DMS79 (cell line): ENCODE measurements at regions not wholly inside any gene's neighbourhood (a gene's known extent, or its start where the extent isn't known, plus 50 kb on each side); places are given as distances from the start of the nearest gene placed in this dataset.
"Not testable (repeated sequence)": the region's sequence is repeated elsewhere in the genome, so short reads cannot be mapped to it uniquely, and the experiment has no call there.

Experiments
- DNase-seq: peaks from one replicate; lab custom pipeline; 2025; lab: John Stamatoyannopoulos, UW

DNA sequence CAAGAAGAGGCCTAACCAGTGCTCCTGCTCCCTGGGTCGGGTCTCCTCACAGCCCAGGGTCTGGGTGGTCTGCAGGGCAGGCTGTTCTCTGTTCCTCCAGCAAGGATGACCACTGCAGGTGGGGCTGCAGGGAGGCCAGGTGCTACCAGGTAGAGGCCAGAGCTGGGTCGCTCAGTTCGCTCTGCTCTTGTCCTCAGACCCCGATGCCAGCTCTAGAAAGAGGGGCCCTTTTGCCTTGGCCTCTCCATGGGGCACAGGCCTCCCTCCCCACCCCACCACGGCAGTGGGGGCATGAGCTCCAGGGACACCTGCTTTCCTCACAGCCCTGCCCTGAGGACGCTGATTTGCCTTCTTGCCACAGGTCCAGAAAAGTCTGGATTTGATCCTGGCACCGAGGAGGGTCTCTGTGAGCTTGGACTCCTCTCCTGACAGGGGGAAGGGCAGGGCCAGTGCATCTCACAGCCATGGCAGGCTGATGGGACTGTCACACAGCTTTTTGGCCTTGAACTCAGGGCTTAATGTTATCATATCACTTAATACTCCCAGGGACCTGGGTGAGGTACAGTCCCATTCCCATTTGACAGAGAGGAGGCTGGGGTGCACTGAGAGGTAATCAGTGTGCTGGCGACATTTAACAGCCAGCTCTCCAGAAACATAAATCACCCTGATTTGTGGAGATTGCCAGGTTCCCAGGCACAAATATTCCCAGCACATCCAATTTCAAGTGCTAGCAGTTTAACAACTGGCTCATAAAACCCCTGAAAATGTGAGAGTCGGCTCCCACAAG, 273.0 kb upstream of the SFSWAP start:
- DNase-seq: no peak

DNA sequence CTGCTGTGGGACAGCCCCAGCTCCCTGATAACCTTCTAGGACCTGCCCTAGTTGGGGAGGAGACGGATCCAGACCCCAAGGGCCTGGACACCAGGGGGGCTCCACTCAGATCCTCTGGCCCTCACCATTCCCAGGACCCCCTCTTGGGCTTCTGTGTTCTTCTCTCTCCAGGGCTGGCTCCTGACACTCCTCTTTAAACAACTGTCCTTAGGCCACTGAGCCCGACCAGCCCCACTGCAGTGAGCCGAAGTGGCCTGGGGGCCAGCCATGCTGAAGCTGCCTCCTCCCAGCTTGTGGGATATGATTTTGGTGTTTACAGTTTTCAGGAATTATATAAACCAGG, 272.4 kb upstream of the SFSWAP start:
- not testable (repeated sequence) for DNase-seq

DNA sequence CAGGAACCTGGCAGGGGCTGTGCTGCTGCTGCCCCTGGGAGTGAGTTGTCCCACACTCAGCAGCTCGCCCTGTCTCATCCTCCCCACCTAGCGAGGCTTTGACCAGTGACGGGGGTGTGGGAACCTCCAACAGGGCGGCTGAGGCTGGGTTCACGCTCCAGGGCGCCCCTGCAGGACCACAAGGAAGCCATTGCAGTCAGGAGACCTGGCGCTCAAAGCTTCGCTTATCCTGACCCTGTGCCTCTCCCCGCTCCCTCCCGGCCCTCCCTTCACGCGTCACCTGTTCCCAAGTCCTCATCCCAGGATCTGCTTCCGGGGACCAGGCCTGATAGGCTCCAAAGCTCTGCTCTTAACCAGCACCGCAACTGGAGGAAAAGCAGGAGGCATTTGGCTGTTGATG, 272.0 kb upstream of the SFSWAP start:
- DNase-seq: no peak

DNA sequence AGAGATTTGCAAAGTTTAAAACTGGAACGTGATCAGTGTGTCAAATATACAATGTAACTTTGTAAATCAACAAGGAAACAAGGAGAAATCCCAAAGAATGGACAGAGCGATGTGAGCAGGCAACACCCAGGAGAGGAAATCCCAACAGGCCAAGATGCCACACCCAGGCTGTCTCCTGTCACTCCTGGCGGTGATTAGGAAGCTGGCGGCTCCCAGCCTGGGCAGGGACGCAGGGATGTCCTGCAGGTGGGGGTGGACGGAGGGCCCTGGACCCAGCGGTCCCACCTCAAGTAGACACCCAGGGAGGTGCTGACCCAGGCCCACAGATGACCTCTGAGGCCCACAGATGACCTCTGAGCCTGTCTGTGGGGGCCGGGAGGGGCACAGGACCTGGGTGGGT, 271.1 kb upstream of the SFSWAP start:
- not testable (repeated sequence) for DNase-seq

DNA sequence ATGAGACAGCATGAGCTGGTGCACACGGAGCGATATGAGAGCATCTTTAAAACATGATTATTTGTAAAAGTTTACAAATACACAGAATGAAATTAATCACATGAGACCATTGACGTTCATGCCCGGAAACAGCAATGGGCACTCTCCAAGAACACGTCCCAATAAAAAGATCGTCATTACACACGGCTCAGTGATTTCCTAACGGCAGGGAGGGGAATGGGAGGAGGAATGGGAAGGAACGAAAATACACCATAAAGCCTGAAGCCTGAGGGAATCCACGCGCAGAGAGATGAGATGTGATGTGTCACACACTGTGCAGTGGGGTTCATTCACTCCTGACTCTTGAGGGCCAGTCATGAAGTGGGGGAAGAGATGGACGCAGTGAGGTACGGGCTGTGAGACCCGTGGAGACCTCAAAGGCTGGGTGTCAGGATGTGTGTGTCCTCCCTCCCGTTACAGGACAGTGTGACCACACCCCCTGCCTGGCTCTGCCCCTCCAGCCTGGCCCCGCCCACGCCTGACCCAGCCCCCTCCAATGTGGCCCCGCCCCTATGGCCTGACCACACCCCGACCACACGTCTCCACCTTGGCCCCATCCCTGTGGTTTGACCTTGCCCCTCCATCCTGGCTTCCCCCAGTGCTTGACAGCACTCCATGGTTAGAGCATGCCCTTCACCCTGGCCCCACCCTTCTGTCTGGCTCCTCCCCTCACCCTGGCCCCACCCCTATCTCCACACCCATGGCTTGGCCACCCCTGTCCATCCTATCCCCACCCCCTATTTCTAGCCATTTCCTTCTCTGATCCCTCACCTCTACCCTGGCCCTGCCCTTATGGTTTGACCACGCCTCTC, 270.5 kb upstream of the SFSWAP start:
- not testable (repeated sequence) for DNase-seq

DNA sequence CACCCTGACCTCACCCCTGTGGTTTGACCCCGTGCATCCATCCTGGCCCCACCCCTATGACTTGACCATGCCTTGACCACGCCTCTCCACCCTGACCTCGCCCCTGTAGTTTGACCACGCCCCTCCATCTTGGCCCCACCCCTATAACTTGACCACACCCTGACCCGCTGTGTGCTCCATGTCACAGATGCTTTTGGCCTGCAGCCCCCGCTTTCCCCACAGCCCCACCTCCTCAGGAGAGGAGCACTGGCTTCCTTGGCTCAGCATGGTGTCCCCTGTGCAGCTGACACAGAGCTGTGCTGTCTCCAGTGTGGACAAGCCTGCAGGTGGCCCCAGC, 269.9 kb upstream of the SFSWAP start:
- no peak for DNase-seq

DNA sequence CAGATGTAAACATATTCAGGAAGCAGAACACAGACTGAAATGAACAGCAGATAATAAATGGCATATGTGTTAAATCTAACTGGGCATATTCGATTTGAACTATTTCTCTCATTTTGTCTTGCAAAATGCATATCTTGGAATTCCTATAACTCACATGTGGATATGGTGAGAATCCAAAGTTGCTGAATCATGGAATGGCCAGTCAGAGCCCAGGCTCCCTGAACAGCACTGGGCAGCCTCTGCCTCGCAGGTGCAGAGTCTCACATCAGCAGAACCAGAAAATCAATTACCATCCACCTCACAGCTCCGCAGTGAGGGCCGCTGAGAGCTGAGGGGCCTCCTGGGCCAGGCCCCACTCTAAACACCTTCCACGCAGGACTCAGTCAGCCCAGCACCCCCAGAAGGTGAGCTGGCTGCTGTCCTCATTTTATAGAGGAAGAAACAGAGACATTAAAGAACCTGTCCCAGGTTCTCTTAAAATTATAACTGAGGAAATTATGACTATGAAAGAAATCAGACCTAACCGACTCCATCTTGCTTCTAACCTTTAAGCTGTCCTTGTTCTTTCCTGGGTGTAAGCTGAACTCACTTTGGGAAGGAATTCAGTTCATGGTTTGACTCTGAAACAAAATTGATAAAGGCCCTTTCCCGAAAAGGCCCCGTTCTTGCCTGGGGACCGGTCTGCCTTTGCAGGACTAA, 269.1 kb upstream of the SFSWAP start:
- no peak for DNase-seq

DNA sequence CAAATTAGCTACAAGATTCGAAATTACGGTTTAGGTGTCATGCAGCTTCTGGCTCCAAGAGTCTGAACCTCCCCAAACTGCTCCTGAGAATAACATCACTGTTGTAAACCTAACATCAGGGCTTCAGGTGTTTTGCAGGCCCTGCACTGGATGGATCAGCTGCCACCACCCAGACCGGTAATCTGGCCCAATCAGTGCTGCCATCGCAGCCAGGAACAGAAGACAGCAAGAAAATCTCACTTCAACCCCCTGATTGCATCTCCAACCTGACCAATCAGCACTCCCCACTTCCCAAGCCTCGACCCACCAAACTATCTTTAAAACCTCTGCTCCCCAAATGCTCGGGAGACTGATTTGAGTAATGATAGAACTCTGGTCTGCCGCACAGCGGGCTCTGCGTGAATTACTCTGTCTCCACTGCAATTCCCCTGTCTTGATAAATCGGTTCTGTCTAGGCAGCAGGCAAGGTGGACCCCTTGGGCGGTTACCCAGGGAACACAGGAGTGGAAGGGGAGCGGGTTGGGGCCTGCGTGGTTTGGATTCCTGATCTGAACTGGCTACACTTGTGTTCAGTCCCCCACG, 268.5 kb upstream of the SFSWAP start:
- no peak for DNase-seq

DNA sequence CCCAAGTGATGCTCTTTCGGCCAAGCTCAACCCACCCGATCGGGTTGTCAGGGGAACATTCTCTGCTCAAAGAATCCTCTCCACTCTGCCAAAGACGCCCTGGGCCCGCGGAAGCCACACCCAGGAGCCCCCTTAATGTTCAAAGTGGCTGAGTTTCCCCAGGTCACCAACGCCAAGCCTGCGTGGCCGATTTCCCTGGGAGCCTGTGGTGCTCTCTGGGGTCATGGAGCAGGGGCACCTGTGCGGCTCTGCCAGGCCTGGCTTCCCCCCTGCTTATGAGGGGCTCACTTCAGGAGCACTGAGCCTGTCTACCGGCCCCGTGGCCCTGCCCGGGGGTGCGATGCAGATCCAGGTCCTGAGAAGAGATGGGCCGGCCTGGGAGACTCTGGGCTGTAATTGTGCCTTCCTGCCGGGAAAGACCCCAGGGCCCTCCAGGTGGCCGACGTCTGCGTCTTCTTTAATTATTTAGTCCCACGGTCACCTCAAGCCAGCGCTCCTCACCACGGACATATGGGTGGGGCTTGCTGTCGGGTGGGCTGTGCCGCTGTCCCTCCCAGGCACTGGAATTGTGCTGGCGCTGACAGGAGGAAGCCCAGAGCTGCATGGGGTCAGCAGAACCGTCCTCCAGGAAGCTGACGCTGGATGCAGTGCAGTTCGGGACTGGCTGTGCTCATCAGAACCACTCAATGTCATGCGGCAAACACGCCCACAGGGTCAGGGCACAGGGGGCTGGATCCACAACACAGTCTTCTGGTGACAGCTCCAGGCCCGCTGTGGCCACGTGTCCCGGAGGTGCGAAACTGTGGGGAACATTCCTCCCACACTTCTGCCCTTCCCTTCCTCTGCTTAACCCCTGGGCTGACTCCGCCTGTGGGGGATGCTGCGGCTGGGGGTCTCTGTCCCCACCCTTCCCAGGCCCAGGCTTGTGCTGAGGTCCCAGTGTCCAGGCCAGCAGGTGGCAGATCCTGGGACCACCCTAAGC, 267.6 kb upstream of the SFSWAP start:
- no peak for DNase-seq

DNA sequence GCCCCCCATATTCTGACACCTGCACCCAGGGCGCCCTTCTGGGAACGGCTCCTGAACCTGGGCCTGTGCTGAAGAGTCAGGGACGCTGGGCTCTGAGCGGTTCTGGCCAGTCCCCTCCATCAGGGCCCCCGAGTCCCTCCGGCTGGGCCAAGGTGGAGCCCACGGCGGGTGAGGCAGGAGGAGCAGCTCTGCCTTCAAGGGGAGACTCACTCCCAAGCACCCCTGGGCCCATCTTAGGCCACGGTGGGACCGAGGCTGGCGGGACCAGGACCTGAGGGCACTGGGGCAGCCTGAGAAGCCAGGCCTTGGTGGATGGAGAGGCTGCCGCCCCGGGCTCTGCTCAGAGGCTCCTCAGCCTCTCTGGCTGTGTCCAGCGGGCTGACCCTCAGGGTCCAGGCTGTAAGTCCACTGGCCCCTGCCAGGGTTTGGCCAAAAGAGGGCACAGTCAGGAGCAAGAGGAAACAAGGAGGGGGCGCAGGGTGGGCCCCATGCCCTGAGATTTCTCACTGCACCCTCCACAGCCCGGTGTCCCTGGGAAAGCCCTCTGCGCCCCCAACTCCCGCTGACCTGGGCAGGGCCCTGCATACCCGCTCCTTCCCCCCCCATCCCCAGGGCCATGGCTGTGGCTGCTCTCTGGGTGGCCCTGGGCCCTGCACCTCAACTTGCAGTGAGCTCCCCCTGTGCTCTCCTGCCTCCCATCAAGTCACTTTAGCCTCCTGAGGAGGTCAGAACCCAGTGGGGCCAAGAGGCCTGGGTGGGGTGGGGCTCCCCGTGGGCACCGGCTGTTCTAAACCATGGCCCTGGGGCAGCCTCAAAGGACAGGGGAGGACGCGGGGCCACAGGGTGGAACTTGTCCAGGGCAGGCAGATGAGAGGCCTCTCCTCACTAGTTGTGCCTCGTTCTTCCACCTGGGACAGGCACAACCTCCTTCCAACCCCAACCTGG, 266.4 kb upstream of the SFSWAP start:
- no peak for DNase-seq

DNA sequence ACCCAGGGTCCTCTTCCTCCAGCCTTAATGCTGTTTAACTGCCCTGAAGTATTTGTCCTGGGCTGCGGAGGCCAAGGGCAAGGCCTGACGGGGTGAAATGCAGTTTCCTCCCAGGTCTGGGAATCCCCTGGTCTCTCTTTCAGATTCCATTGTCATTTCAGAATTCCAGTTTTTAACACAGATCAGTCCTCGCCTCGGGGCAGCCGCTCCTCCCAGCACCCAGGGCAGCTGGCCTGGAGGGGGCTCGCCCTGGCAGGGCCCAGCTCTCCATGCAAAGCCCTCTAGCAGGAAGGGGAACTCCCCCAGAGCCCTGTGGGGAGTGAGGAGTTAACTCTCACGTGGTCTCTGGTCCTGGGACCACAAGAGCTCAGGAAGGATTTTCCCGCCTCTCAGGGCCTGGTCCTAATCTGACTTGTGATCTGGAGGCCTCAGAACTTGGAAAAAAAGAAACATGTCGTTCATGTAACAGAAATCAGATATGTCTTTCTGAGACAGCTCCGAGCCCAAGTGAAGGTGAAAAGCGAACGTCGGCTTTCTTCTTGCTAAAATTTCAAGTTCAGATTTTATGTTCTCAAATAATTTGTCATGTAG, 265.6 kb upstream of the SFSWAP start:
- DNase-seq: no peak

DNA sequence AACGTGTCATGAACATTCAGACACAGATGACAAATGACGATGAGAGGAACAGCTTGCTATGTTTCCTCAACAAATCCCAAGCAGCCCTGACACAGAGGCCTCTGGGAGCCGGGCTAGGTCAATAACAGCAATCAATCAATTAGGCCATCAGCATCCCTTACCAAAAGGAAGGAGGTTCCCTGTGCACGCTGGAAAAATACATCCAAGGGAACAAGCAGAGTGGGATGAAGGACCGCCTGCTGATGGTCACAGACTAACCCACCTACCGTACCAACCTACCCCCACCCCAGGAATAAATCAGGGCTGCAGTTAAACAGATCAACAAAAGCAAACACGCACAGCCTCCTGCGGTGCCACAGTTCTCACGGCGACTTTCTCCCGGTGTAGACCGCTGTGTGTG, 265.1 kb upstream of the SFSWAP start:
- no peak for DNase-seq

DNA sequence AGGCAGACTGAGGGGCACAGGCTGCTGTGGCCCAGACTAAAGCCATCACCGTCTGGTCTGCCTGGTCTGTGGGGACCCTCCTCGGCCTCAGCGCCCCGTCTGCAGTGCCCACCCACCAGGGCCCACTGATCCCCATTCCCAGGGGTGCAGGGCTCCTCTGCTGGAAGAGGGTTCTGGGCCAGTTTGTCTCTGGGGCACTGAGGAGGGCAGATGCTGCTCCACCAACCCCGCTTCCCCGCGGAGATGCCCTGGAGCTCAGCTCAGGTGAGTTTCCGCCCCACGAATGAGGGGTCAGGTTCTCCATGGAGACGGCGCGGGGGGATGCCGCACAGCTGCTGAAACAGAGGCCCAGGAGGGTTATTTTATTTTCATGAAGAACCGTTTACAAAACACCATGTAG, 263.3 kb upstream of the SFSWAP start:
- DNase-seq: not testable (repeated sequence)

DNA sequence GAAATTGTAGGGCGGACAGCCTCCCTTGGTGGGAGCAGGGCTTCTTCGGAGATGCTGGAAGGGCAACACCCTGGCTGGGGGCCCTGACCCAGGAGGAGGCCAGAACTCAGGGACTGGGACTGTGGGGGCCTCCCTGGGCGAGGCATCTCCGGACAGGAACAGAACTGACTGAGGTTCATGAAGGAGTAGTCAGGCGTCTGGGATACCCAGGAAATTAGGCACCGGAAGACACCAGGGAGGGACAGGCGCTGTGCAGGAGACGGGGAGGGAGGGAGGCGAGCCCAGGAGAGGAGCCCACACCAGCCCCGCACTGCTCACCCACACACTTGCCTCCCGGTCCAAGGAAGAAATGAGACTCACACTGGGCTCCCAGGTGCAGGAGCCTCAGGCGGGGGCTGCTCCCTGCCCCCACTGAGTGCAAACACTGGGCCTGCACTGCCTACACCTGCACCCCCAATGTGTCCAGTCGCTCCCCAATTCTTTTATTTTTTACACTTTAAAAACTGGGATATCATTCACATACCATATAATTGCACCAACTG, 262.6 kb upstream of the SFSWAP start:
- no peak for DNase-seq

DNA sequence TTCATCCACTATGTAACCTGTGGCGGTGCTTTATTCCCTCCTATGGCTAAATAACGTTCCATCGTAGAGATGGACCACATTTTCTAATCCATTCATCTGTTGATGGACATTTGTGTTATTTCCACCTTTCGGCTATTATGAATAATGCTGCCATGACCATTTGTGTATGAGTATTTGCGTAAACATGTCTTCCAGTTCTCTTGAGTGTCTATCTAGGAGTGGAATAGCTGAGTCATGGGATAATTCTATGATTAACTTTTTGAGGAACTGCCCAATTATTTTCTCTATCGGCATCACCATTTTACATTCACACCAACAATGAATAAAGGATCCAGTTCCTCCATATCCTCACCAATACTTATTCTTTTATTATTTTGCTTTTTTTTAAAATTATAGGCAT, 261.9 kb upstream of the SFSWAP start:
- DNase-seq: no peak

DNA sequence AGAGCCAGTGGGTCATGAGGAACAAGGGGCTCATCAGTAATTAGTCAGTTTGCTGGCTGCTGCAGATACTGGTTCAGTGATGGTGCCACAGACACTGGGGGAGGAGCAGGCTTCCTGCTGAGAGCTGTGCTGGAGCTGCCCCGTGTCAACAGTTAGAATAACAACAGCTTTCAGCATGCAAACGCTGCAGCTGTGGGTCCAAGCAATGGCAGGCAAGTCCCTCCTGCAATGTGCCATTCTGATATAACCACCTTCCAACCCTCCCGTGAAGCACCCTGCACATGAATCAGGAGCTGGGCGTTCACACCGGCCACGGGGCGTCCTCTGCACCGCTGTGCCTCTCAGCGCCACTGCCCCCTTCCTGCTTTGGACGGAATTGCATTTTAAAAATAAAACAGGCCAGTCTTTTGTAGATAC, 258.4 kb upstream of the SFSWAP start:
- no peak for DNase-seq

DNA sequence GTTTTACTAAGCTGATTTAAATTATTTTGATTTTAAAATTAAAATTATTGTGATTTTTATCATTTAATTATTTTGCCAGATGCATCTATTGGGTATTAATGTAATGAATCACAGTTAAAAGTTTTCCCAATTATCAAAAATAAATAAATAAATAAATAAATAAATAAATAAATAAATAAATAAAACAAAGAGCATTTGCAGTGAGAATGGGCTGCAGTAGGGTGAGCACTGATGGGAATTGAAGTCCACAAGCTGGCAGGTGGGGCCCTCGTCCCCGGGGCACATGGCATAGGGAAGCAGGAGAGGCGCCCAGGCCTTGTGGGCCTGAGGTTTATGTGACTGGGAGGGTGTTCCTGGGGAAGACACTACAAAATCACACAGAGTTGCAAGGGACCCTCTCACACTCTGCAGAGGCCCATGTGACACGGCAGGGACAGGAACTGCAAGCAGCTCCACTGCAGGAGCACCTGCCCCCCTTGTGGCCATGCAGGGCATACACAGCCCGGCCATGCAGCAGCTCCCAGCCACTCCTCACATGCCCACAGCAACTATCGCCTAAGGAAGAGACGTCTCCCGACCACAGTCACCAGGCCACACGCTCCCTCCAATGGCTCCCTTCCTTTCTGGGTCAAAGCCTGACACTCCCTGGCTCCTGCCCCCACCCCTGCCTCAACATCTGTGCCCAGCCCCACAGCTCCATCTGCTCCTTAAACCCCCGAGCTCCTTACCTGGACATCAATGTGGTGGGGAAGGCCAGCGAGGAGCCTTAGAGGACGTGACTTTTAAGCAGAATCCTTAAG, 256.3 kb upstream of the SFSWAP start:
- DNase-seq: no peak

DNA sequence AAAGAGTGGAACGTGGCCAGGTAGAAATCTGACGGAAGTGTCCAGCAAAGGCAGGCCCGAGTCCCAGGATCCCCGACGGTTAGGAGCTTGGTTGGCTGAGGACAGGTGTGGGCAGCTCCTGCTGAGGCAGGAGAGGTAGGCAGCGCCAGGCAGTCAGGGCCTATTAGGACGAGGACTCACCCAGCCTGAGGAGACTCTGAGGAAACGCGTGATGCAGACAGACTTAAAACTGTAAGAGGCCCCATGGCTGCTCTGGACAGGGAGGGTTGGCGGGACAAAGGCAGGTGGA, 255.7 kb upstream of the SFSWAP start:
- DNase-seq: no peak

DNA sequence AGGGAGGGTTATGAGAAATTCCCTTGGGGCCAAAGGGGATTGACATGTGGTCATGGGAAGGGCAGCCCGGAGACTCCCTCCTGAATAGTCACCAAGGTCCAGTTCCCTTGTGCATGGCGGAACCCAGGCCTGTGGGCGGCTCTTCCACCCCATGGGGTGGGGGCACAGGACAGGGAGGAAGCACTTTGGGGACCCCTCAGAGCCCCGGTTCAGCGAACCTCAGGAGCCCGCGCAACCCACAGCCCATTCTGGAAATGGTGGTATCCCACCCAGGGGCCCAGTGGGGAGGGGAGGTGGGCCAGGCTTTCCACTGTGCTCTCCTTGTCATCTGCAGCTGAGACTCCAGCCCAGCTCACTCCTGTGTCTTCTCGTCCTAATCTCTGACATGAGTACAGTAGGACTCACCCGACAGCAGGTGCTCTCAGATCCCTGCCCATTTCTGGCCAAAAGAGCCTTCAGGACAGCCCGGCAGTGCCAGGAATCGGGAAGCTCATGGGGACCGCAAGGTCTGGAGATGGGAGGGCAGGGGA, 255.2 kb upstream of the SFSWAP start:
- no peak for DNase-seq
